HG02798 (cell line): ENCODE measurements at regions not wholly inside any gene's neighbourhood (a gene's known extent, or its start where the extent isn't known, plus 50 kb on each side); places are given as distances from the start of the nearest gene placed in this dataset.
"Not testable (repeated sequence)": the region's sequence is repeated elsewhere in the genome, so short reads cannot be mapped to it uniquely, and the experiment has no call there.

Source experiments
- ATAC-seq: cut with Tn5 transposase; IDR thresholded peaks from one replicate; pipeline ENCODE4 v1.9.1; 2021; ENCODE audit warnings: mild to moderate bottlenecking; ENCODE audit not compliant: unreplicated experiment, poor library complexity

DNA sequence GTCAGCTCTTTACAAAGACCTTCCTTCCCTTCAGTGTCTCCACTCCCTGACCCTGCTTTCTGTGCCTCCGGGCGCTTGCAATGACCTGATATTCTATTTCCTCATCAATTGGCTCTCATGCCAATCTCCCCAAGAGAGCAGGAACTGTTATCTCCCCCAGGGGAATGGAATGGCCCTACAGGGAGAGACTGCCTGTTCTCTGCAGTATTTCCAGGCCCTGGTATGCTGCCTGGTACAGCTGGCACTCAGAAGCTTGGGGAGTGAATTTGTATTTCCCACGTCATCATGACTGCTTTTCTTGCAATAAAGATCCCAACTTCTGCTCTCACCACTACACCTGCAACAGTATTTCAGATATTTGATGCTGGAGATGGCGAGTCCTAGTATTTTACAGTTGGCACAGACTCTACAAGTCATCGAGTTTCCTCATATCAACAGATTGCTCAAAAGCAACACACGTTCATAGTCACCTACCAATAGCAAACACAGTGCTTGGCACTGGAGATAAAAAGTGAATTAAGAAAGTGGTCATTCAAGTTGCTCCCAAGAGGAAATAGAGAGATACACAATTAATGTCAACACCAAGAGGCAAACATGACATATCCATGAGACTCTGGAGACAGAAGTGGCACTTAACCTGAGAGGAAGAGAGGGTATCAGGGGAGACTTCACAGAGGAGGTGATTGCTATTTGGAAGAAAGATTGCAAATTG is 90.5 kb upstream of the EGFL6 start:
- no peak for ATAC-seq

DNA sequence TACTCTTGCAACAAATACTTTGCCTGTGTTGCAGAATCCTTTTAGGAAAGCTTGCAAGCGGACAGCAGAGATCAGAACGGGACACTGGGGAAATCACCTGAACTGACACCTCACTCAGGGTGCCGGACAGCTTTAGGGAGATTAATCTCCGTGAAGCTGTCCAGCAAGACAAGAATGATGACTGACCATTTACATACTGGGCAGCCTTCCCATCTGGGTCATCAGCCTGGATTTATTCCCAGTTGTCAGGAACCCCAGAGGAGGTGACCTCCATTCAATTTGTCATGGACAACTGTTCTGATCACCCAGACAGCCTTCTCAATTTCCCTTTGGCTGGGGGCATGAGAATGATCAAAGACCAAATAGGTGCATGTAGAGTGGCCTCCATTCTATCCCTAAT is 93.0 kb upstream of the EGFL6 start:
- no peak for ATAC-seq

DNA sequence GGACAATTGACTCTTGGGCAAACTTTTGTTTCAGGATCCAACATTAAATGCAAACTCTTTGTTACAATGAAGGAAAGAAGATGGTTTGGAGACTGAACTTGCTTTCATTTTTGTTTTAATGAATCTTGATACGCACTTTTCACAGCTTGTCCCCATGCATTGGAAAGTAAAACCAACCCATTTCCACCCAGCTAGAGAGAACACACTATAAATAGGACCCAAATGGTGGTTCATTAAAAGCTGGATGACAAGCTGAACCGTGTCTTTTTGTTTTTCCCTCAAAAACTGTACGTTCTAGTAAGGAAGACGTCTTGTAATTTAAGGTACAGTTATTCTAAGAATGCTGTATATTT is 95.3 kb upstream of the EGFL6 start:
- ATAC-seq = peak; percentile 50

DNA sequence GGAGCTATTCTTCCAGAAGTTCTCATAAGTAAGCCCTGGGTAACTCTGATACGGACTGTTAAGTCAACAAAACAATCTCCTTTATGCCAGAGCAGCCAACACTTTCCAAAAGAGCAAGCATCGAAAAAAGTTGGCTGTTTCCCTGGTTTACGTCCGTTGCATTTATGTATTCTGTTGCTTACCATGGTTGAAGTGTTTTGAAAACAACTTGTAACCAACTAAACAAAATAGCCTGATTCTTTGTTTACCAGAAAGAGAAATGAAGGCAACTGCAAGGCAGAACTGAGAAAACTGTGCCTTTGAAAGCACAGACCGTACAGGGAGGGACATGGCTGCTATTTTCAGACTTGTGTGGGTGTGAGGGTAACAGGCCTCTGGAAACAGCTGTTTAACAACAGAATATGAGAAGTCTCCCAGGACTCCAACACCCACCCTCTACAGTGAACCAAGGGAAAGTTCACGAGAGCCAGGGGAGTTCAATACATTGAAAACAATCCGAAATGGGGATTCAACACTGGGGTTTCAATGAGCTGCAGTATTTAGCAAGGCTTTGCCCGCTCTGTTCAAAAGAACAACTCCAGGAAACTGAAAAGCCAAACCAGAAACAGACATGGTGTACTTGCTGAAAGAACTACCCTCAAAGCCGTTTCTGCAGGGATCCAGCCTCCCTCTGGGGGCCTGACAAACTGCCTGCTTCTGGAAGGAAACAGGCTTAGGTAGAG is 95.8 kb upstream of the EGFL6 start:
- ATAC-seq = peak; percentile 93

DNA sequence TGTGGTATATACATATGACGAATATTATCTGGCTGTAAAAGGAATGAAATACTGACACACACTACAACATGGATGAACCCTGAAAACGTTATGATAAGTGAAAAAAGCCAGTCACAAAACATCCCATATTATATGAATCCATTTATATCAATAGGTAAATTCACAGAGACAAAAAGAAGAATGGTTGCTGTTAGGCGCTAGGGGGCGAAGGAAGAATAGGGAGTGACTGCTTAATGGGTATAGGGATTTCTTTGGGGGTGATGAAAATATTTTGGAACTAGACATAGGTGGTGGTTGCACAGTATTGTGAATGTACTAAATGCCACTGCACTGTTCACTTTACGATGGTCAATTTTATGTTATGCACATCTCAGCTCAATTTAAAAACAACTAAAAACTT is 96.4 kb upstream of the EGFL6 start:
- no peak for ATAC-seq

DNA sequence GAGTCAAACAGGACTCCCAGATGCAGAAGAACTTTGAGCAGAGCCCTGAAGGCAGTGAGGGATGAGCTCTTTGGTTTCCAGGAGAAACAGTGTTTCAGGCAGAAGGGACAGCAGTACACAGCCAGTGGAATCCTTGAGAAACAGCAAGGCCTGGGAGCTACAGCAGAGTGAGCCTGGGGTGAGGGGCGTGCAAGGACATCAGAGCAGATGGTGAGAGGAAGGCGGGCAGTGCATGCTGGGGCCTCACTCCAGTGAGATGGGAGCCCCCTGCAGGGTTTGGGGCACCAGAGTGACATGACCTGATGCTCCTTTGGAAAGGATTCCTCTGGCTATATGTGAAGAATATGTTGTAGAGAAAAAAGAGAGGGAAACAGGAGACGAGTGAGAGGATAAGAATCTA is 98.1 kb upstream of the EGFL6 start:
- ATAC-seq = no peak

DNA sequence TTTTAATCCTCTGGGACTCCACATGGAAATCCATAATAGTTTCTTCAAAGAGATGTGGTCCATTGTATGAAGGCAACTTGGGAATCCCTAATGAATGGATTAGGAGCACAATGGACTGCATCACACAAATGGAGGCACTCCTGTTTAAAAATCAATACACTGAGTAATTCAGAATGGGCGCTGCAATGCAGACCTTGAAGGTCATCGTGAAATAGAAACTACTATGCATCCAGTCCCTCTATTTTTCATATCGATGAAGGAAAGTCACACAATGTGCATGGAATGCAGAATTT is 98.8 kb upstream of the EGFL6 start:
- no peak for ATAC-seq

DNA sequence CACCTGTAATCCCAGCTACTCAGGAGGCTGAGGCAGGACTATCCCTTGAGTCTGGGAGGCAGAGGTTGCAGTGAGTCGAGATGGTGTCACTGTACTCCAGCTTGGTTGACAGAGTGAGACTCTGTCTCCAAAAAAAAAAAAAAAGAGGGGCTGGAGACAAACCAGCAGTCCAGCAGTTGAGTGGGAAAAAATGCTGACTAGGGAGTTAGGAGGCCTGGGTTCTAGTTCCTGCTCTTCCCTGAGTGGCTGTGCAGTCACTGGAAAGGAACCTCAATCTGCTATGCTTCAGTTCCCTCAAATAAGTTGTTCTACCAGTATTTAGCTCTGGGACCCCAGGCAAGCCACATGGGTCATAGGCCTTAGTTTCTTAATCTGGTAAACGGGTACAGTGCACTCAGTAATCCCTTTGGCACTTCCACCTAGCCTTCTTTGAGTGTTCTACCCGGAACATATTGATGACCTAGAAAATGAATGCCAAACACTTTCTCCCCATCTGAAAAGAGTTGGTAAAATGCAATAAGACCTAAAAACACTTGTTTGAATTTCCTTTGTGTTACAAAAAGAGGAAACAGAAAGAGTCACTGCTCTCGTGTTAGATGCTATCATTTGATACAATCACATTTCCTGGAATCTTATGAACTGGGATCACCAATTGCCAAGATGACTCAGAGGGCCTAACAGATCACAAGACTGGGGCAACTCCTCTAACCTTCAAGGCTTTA is 99.3 kb upstream of the EGFL6 start:
- ATAC-seq = no peak

DNA sequence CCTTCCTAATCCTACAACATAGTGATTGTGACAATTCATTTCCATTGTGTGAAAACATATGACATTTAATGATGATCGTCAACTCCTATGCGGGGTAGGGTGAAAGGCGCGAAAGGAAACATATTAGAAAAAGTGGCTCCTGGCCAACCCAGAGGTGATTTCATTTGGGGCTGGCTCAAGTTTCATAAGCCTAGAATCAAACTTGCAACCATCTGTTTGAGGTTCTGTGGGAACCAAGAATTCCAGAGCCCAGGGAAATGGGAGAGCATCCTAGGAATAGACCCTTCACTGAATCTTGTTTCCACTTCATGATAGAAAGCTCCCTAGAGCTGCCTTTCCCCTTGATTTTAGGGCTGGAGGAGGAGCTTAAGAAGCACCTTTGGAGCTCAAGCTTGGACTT is 101.3 kb upstream of the EGFL6 start:
- ATAC-seq = no peak

DNA sequence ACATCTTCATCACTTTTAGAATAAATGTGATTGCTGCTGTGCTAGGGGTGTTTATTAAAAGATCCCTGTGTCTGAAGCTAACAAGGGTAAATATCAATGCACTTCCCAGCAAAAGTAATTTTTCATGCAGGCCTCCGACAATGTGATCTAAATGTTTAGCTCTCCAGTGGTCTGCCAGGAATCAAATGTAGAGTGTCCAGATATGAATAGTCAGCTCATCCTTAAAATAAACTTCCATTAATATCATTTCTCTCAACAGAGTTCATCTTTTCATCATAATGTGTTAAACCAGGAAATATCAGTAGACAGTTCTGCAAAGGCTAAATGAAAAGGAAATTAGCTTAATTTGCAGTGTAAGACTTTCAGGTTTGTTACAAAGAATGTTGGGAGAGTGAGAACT is 102.2 kb upstream of the EGFL6 start:
- ATAC-seq = no peak

DNA sequence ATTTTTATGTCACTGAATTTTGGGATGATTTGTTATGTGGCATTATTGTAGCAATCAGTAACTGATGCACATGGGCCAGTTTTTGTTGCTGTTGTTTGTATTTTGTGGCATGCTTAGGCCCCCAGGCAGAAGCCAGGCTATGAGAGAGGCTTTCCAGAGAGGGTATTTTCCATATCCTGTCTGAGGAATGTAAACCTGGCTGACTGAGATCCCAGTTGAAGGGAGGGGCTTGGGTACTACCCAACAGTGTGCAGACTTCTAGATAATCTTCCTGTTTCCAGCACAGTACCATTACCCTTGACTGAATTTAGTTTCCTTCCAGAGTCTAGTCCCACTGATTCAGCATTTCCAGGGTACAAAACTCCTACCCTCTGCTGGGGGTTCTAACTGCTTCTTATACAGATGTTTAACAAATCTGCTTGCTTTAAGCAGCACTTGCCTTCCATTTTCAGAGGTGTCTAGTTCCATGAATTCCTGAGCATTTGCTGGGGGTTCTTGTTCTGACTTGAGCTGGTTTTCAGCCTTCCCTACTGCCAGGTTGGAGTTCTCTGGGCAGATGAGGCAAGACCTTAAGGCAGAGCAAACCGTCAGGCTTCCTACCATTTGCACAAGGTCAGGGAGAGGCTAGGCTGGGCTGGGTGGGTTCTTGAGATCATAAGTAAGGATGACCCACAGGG is 104.7 kb upstream of the EGFL6 start:
- ATAC-seq = no peak

DNA sequence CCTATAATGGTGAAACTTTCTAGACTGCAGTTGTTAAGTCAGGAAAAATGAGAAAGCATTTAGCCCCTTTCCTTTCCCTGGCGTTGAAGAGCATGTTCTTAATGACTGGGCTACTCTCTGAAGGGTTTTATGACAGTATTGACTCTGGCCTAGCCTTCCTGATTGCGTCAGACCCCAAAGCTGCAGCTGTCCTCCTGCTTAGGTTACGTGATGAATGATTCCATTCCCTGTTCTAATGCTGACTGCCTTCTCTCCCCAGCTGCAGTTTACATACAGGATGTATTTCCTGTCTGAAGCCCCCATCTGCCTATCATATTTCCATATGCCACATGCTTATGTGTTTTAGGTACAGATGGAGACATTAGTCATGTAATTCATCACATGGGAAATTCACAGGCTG is 105.8 kb upstream of the EGFL6 start:
- no peak for ATAC-seq

DNA sequence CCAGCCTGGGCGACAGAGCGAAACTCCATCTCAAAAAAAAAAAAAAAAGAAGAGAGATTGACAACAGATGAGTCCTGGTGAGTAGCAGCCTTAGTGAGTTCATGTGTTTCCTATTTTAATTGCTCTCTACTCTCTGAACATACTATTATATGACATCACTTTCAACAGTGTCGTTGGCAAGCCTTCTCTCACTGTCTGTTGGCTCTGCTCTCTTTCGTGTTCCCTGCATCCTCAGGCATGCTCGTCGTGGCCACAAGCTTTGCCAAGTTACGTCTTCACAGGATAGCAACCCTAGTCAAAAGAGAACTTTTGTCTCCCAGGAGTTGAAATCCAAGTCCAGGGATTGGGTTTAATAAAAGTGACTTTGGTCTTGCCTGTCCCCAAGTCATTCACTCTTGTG is 117.1 kb upstream of the EGFL6 start:
- no peak for ATAC-seq

DNA sequence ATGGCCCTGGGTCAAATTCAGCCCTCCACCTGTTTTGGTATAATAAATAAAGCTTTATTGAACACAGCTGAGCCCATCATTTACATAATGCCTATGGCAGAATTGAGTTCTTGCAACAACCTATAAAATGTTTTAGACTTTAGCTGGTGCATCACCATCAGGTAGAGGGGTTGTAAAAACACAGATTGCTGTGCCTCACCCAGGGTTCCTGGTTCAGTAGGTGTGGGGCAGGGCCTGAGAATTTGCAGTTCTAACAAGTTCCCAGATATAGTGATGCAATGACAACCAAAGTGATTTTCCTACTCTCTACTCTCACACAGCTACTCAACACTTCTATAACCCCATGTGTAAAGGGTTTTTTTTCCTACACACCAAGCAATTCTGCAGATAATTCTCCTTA is 120.0 kb upstream of the EGFL6 start:
- ATAC-seq = no peak

DNA sequence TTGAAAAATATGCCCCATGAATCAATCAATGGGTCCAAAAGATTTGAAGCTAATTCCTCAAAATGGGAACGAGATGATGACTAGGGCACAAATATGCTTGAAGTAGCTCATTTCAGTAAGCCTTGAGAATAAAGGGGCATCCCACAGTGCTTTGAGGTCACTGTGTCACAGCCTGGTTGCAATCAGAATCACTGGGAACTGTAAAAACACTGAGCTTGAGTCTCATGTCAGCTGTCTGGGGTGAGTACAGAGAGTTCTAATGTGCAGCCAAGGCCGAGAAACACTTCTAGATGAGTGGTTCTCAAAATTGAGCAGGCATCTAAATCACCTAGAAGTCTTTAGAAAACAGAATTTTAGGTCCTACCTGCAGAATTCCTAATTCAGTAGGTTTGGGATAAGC is 120.5 kb upstream of the EGFL6 start:
- ATAC-seq = no peak

DNA sequence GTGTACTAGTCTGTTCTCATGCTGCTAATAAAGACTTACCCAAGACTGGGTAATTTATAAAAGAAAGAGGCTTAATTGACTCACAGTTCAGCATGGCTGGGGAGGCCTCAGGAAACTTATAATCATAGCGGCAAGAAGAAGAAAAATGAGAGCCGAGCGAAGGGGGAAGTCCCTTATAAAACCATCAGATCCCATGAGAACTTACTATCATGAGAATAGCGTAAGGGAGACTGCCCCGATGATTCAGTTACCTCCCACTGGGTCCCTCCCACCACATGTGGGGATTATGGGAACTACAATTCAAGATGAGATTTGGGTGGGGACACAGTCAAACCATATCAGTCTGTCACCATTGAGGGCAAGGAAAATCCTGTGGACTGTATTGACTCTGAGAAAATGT is 121.8 kb upstream of the ATXN3L start:
- ATAC-seq = not testable (repeated sequence)

DNA sequence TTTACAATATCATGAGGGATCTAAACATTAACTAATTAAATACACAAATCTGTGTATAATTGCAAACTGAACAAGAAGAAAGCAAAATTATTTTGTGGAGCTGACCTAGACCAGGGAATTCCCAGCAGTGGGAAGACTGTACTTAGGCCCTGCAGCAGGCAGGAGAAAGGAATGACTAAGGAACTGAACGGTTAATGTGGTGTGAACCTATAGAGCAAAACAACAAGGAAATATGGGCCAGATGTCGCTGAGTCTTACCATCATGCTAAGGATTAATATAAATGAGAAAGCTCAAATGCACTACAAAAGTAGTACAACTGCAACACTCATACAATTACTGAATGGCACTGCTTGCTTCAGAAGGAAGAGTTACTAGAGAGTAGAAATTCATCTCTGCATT is 120.3 kb upstream of the ATXN3L start:
- ATAC-seq = no peak

DNA sequence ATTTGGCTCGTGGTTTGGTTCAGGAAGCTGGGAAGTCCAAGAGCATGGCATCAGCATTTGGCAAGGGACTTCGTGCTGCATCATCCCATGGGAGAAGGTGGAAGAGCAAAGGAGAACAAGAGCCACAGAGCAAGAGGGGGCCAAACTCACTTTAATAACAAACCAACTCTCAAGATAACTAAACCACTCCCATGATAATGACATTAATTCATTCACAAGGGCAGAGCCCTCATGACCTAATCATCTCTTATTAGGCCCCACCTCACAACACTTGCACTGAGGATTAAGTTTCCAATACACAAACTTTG is 113.4 kb upstream of the ATXN3L start:
- ATAC-seq = no peak

DNA sequence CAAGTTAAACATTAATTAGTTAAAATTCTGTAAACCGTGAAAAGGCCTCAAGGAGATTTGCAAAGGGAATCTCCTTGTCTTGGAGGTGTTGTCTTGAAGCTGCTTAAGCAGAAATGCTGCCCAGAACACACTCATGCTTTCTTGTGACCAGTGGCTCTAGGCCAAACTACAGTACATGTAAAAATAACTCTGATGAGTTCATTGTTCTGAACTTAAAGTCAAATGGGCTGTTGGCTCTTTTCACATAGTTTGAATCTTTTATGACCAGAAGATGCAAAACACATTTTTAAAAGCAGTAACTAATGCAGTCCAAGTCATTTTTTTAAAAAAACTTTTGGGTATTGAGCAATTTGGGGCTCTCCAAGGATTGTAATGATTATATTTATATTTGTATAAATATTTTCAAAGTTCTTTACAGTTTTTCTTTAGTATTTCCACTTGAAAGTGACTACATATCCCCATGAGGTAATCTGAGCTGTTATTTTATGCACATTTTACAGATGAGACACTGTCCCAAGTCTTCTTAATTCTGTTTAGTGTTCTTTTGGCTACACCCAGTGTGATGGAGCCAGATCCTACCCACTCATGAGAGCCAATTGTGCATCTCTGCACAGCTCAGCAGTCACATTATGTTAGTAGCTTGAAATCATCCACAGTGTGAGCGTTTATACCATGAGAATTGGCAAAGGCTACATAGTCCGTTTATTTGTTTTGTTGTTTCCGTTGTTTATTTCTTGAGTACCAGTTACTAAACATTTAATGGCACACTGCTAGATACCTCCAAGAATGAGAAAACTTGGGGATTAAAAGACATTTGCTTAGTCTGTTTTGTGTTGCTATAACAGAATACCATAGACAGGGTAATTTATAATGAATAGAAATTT is 112.8 kb upstream of the ATXN3L start:
- no peak for ATAC-seq

DNA sequence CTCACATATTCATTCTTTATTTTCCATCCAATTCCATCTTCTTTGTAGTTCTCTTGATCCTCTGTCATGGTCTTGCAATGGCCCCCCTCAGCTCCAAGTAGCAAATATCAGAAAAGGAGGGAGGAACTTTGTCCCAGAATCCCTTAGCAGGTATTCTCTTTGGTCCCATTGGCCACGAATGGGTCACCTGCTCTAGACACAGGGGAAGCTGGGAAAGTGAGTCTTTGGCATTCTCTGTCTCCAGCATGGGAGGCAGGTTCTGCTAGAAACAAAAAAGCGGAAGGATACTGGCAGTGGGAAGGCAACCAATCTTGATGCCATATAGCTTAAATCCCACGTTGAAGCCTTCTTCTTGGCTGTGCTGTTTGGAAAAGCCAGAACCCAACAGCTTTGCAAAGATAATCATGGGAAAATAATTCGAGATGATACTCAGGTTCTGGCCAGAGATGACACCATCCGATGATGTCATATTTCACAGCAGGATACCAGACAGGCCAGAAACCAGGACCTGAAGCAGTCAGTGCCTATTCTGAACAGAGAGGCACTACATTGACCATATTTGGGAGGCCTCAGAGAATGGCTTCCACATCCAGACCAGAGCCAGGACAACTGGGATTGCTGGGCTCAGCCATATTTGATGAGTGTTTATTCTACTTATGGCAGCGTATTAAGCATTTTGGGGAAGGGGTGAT is 110.4 kb upstream of the ATXN3L start:
- ATAC-seq = no peak
